ENCODE measurements at regions not wholly inside any gene's neighbourhood (a gene's known extent, or its start where the extent isn't known, plus 50 kb on each side); places are given as distances from the start of the nearest gene placed in this dataset.

- peaks cover 18% of the 10 kb centered on the region for H3K4me1 Mint-ChIP-seq
- DNase-seq (ENCODE audit: low spot score in 2 of 2) = no peak
- H3K36me3 Mint-ChIP-seq (ENCODE audit: insufficient read depth) = no peaks in the 10 kb centered on the region
- no peak overlapping the region for H3K27ac Mint-ChIP-seq (ENCODE audit: low read depth)
- H3K4me3 Mint-ChIP-seq = no peak overlapping the region
- no peaks in the 10 kb centered on the region for H3K27me3 Mint-ChIP-seq
- no peaks in the 10 kb centered on the region for H3K9me3 Mint-ChIP-seq
- no peak for ATAC-seq (replicated peaks; ENCODE audit: extremely low read depth, poor library complexity, severe bottlenecking)
Observed at GRCh38 chr2:106041150-106041549, 153.0 kb downstream of the UXS1 start.

- Mint-ChIP-seq H3K4me3 (no peak overlapping the region), H3K36me3 (ENCODE audit: insufficient read depth) (no peaks in the 10 kb centered on the region), H3K4me1 (peaks cover 18% of the 10 kb centered on the region), H3K27me3 (no peaks in the 10 kb centered on the region), H3K9me3 (no peaks in the 10 kb centered on the region), H3K27ac (ENCODE audit: low read depth) (no peak overlapping the region)
- no peak for ATAC-seq (replicated peaks; ENCODE audit: extremely low read depth, poor library complexity, severe bottlenecking)
- DNase-seq (ENCODE audit: low spot score in 2 of 2) = no peak
Observed at GRCh38 chr2:106039634-106040315, 154.3 kb downstream of the UXS1 start.

- DNase-seq (ENCODE audit: low spot score in 2 of 2) = no peak
- Mint-ChIP-seq H3K27ac (ENCODE audit: low read depth) (peak overlapping the region; percentile 6), H3K9me3 (no peaks in the 10 kb centered on the region), H3K36me3 (ENCODE audit: insufficient read depth) (no peaks in the 10 kb centered on the region), H3K27me3 (no peaks in the 10 kb centered on the region), H3K4me3 (no peak overlapping the region), H3K4me1 (peaks cover 18% of the 10 kb centered on the region)
- ATAC-seq (replicated peaks; ENCODE audit: extremely low read depth, poor library complexity, severe bottlenecking) = no peak
Observed at GRCh38 chr2:106038601-106039375, 155.3 kb downstream of the UXS1 start.

GRCh38 chr2:106037932-106038331 lies 156.2 kb downstream of the UXS1 start:
- ATAC-seq (replicated peaks; ENCODE audit: extremely low read depth, poor library complexity, severe bottlenecking) = no peak
- Mint-ChIP-seq H3K9me3 (no peaks in the 10 kb centered on the region), H3K4me3 (no peak overlapping the region)

GRCh38 chr2:106037262-106037661 lies 156.8 kb downstream of the UXS1 start:
- Mint-ChIP-seq H3K27me3 (no peaks in the 10 kb centered on the region), H3K27ac (ENCODE audit: low read depth) (no peak overlapping the region), H3K36me3 (ENCODE audit: insufficient read depth) (no peaks in the 10 kb centered on the region), H3K9me3 (no peaks in the 10 kb centered on the region), H3K4me3 (no peak overlapping the region), H3K4me1 (peaks cover 18% of the 10 kb centered on the region)
- no peak for DNase-seq (ENCODE audit: low spot score in 2 of 2)
- no peak for ATAC-seq (replicated peaks; ENCODE audit: extremely low read depth, poor library complexity, severe bottlenecking)

More at GRCh38 chr2:106037932-106038331, 156.2 kb downstream of the UXS1 start:
- Mint-ChIP-seq H3K27me3 (no peaks in the 10 kb centered on the region), H3K36me3 (ENCODE audit: insufficient read depth) (no peaks in the 10 kb centered on the region), H3K27ac (ENCODE audit: low read depth) (peak overlapping the region; percentile 6), H3K4me1 (peaks cover 18% of the 10 kb centered on the region)
- DNase-seq (ENCODE audit: low spot score in 2 of 2) = no peak

GRCh38 chr2:106034325-106034724 lies 159.8 kb downstream of the UXS1 start:
- H3K27me3 Mint-ChIP-seq = no peaks in the 10 kb centered on the region
- no peak for ATAC-seq (replicated peaks; ENCODE audit: extremely low read depth, poor library complexity, severe bottlenecking)
- H3K4me3 Mint-ChIP-seq = no peak overlapping the region
- no peaks in the 10 kb centered on the region for H3K9me3 Mint-ChIP-seq
- DNase-seq (ENCODE audit: low spot score in 2 of 2) = no peak
- H3K27ac Mint-ChIP-seq (ENCODE audit: low read depth) = no peak overlapping the region
- peaks cover 22% of the 10 kb centered on the region for H3K4me1 Mint-ChIP-seq
- peaks cover 2% of the 10 kb centered on the region for H3K36me3 Mint-ChIP-seq (ENCODE audit: insufficient read depth)

- H3K36me3 Mint-ChIP-seq (ENCODE audit: insufficient read depth) = peaks cover 2% of the 10 kb centered on the region
- no peak overlapping the region for H3K4me3 Mint-ChIP-seq
- no peak overlapping the region for H3K27ac Mint-ChIP-seq (ENCODE audit: low read depth)
- DNase-seq (ENCODE audit: low spot score in 2 of 2) = no peak
- no peaks in the 10 kb centered on the region for H3K9me3 Mint-ChIP-seq
- ATAC-seq (replicated peaks; ENCODE audit: extremely low read depth, poor library complexity, severe bottlenecking) = no peak
- H3K4me1 Mint-ChIP-seq = peaks cover 15% of the 10 kb centered on the region
- no peaks in the 10 kb centered on the region for H3K27me3 Mint-ChIP-seq
Observed at GRCh38 chr2:106032676-106033075, 161.4 kb downstream of the UXS1 start.

- no peak overlapping the region for H3K4me3 Mint-ChIP-seq
- no peak for DNase-seq (ENCODE audit: low spot score in 2 of 2)
- peaks cover 2% of the 10 kb centered on the region for H3K36me3 Mint-ChIP-seq (ENCODE audit: insufficient read depth)
- no peaks in the 10 kb centered on the region for H3K27me3 Mint-ChIP-seq
- no peaks in the 10 kb centered on the region for H3K9me3 Mint-ChIP-seq
- ATAC-seq (replicated peaks; ENCODE audit: extremely low read depth, poor library complexity, severe bottlenecking) = no peak
- H3K4me1 Mint-ChIP-seq = peaks cover 27% of the 10 kb centered on the region
- H3K27ac Mint-ChIP-seq (ENCODE audit: low read depth) = no peak overlapping the region
Observed at GRCh38 chr2:106030287-106031268, 163.5 kb downstream of the UXS1 start.

GRCh38 chr2:106028192-106028591 lies 165.9 kb downstream of the UXS1 start:
- ATAC-seq (replicated peaks; ENCODE audit: extremely low read depth, poor library complexity, severe bottlenecking) = no peak
- H3K4me3 Mint-ChIP-seq = no peak overlapping the region
- peaks cover 2% of the 10 kb centered on the region for H3K36me3 Mint-ChIP-seq (ENCODE audit: insufficient read depth)
- no peak overlapping the region for H3K27ac Mint-ChIP-seq (ENCODE audit: low read depth)
- no peaks in the 10 kb centered on the region for H3K27me3 Mint-ChIP-seq
- no peak for DNase-seq (ENCODE audit: low spot score in 2 of 2)
- H3K9me3 Mint-ChIP-seq = no peaks in the 10 kb centered on the region
- H3K4me1 Mint-ChIP-seq = peaks cover 27% of the 10 kb centered on the region

GRCh38 chr2:106026271-106027190 lies 167.6 kb downstream of the UXS1 start:
- H3K9me3 Mint-ChIP-seq = no peaks in the 10 kb centered on the region
- no peak overlapping the region for H3K4me3 Mint-ChIP-seq
- DNase-seq (ENCODE audit: low spot score in 2 of 2) (no peak), ATAC-seq (replicated peaks; ENCODE audit: extremely low read depth, poor library complexity, severe bottlenecking) (no peak)
- no peak overlapping the region for H3K27ac Mint-ChIP-seq (ENCODE audit: low read depth)
- H3K36me3 Mint-ChIP-seq (ENCODE audit: insufficient read depth) = peaks cover 2% of the 10 kb centered on the region
- H3K4me1 Mint-ChIP-seq = peaks cover 27% of the 10 kb centered on the region
- no peaks in the 10 kb centered on the region for H3K27me3 Mint-ChIP-seq

GRCh38 chr2:106025796-106026195 lies 168.3 kb downstream of the UXS1 start:
- Mint-ChIP-seq H3K4me3 (no peak overlapping the region), H3K27me3 (no peaks in the 10 kb centered on the region), H3K27ac (ENCODE audit: low read depth) (no peak overlapping the region), H3K36me3 (ENCODE audit: insufficient read depth) (peaks cover 2% of the 10 kb centered on the region), H3K9me3 (no peaks in the 10 kb centered on the region), H3K4me1 (peaks cover 27% of the 10 kb centered on the region)
- DNase-seq (ENCODE audit: low spot score in 2 of 2) (no peak), ATAC-seq (replicated peaks; ENCODE audit: extremely low read depth, poor library complexity, severe bottlenecking) (no peak)

GRCh38 chr2:106021662-106022028 lies 172.5 kb downstream of the UXS1 start:
- H3K4me1 Mint-ChIP-seq = peaks cover 19% of the 10 kb centered on the region

More at GRCh38 chr2:106021662-106022028, 172.5 kb downstream of the UXS1 start:
- Mint-ChIP-seq H3K9me3 (no peaks in the 10 kb centered on the region), H3K4me3 (no peak overlapping the region), H3K36me3 (ENCODE audit: insufficient read depth) (no peaks in the 10 kb centered on the region), H3K27ac (ENCODE audit: low read depth) (no peak overlapping the region), H3K27me3 (no peaks in the 10 kb centered on the region)
- DNase-seq (ENCODE audit: low spot score in 2 of 2) = no peak
- ATAC-seq (replicated peaks; ENCODE audit: extremely low read depth, poor library complexity, severe bottlenecking) = no peak

Measured in central memory CD8-positive, alpha-beta T cell (primary cell).